ENCODE measurements at regions not wholly inside any gene's neighbourhood (a gene's known extent, or its start where the extent isn't known, plus 50 kb on each side); places are given as distances from the start of the nearest gene placed in this dataset.

GRCh38 chr1:4156241-4156973 is 256.3 kb upstream of the C1orf174 start:
- no peaks in the 10 kb centered on the region for H3F3A ChIP-seq (ENCODE audit: insufficient read depth)
- H3K9me2 ChIP-seq (replicated peaks; ENCODE audit: insufficient read depth, low read length) = no peaks in the 10 kb centered on the region
- H3K4me3 ChIP-seq (ENCODE audit: insufficient read depth, low read length, poor library complexity, severe bottlenecking) = no peak overlapping the region
- no peak overlapping the region for H3K27ac ChIP-seq (ENCODE audit: low read depth, low read length)
- H3K27me3 ChIP-seq (ENCODE audit: low read length) = no peaks in the 10 kb centered on the region
- TF ChIP-seq, protein P1, sequence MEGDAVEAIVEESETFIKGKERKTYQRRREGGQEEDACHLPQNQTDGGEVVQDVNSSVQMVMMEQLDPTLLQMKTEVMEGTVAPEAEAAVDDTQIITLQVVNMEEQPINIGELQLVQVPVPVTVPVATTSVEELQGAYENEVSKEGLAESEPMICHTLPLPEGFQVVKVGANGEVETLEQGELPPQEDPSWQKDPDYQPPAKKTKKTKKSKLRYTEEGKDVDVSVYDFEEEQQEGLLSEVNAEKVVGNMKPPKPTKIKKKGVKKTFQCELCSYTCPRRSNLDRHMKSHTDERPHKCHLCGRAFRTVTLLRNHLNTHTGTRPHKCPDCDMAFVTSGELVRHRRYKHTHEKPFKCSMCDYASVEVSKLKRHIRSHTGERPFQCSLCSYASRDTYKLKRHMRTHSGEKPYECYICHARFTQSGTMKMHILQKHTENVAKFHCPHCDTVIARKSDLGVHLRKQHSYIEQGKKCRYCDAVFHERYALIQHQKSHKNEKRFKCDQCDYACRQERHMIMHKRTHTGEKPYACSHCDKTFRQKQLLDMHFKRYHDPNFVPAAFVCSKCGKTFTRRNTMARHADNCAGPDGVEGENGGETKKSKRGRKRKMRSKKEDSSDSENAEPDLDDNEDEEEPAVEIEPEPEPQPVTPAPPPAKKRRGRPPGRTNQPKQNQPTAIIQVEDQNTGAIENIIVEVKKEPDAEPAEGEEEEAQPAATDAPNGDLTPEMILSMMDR (IDR thresholded peaks at IDR 0.05; ENCODE audit: insufficient read depth, low read length, poor library complexity, severe bottlenecking) = no peak
- TF ChIP-seq EZH2phosphoT487 (conservative IDR thresholded peaks at IDR 0.05; ENCODE audit: low read length) = no peak
- no peaks in the 10 kb centered on the region for H3K36me3 ChIP-seq (ENCODE audit: low read length)
- H4K20me1 ChIP-seq (ENCODE audit: low read depth, low read length) = no peaks in the 10 kb centered on the region
- H2AFZ ChIP-seq (ENCODE audit: low read depth, low read length, severe bottlenecking) = no peak overlapping the region
- H3K9me3 ChIP-seq (ENCODE audit: insufficient read depth, low read length) = no peaks in the 10 kb centered on the region
- H3K9ac ChIP-seq (ENCODE audit: low read length) = no peak overlapping the region
- H3K79me2 ChIP-seq (ENCODE audit: insufficient read depth, low read length) = no peaks in the 10 kb centered on the region
- H3K4me2 ChIP-seq (ENCODE audit: low read depth, low read length, poor library complexity, severe bottlenecking) = no peak overlapping the region

GRCh38 chr1:4160181-4160580 is 260.1 kb upstream of the C1orf174 start:
- Histone ChIP-seq H3K36me3 (ENCODE audit: low read length) (no peaks in the 10 kb centered on the region), H3K9ac (ENCODE audit: low read length) (no peak overlapping the region), H3K79me2 (ENCODE audit: insufficient read depth, low read length) (no peaks in the 10 kb centered on the region), H3K4me3 (ENCODE audit: insufficient read depth, low read length, poor library complexity, severe bottlenecking) (no peak overlapping the region), H4K20me1 (ENCODE audit: low read depth, low read length) (no peaks in the 10 kb centered on the region), H3K27me3 (ENCODE audit: low read length) (no peaks in the 10 kb centered on the region), H3F3A (ENCODE audit: insufficient read depth) (no peaks in the 10 kb centered on the region), H3K9me3 (ENCODE audit: insufficient read depth, low read length) (no peaks in the 10 kb centered on the region), H2AFZ (ENCODE audit: low read depth, low read length, severe bottlenecking) (no peak overlapping the region), H3K4me2 (ENCODE audit: low read depth, low read length, poor library complexity, severe bottlenecking) (no peak overlapping the region), H3K27ac (ENCODE audit: low read depth, low read length) (no peak overlapping the region), H3K9me2 (replicated peaks; ENCODE audit: insufficient read depth, low read length) (no peaks in the 10 kb centered on the region)
- TF ChIP-seq, protein P1 (IDR thresholded peaks at IDR 0.05; ENCODE audit: insufficient read depth, low read length, poor library complexity, severe bottlenecking) = no peak
- no peak for TF ChIP-seq EZH2phosphoT487 (conservative IDR thresholded peaks at IDR 0.05; ENCODE audit: low read length)

DNA sequence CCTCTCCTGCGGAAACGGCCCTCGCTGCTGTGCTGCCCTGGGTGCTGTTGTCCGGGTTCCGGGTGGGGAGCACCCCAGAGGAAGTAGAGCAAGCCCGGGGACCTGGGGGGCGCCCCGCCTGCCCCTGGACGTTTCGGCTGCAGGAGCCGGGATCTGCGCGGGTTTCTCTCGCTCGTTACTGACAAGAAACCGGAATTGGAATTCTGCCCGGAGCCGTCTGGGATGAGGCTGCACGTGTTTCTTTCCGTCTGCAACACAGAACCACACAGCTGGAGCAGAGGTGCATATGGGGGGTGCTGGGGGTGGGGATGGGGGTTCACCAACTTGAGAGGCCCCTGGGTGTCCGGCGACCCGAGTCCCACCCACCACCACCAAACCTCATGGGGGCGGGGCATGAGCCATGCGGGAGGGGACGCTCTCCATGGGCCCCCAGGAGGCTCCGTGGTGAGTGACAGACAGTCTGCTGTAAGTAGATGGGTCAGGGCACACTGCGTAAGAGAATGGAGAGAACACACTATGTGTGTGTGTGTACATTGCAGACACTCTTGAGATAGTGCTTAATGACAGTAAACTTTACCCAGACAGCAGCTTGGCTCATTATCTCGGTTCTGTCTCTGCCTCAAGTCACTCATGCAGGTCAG is 261.4 kb upstream of the C1orf174 start:
- H3F3A ChIP-seq (ENCODE audit: insufficient read depth) = no peaks in the 10 kb centered on the region
- no peaks in the 10 kb centered on the region for H3K27me3 ChIP-seq (ENCODE audit: low read length)
- H3K9me2 ChIP-seq (replicated peaks; ENCODE audit: insufficient read depth, low read length) = no peaks in the 10 kb centered on the region
- H3K9me3 ChIP-seq (ENCODE audit: insufficient read depth, low read length) = no peaks in the 10 kb centered on the region
- no peak overlapping the region for H3K4me3 ChIP-seq (ENCODE audit: insufficient read depth, low read length, poor library complexity, severe bottlenecking)
- no peaks in the 10 kb centered on the region for H3K79me2 ChIP-seq (ENCODE audit: insufficient read depth, low read length)
- no peak overlapping the region for H2AFZ ChIP-seq (ENCODE audit: low read depth, low read length, severe bottlenecking)
- no peak for TF ChIP-seq EZH2phosphoT487 (conservative IDR thresholded peaks at IDR 0.05; ENCODE audit: low read length)
- TF ChIP-seq, protein P1 (IDR thresholded peaks at IDR 0.05; ENCODE audit: insufficient read depth, low read length, poor library complexity, severe bottlenecking) = no peak
- H3K9ac ChIP-seq (ENCODE audit: low read length) = no peak overlapping the region
- no peaks in the 10 kb centered on the region for H3K36me3 ChIP-seq (ENCODE audit: low read length)
- H3K27ac ChIP-seq (ENCODE audit: low read depth, low read length) = no peak overlapping the region
- no peak overlapping the region for H3K4me2 ChIP-seq (ENCODE audit: low read depth, low read length, poor library complexity, severe bottlenecking)
- no peaks in the 10 kb centered on the region for H4K20me1 ChIP-seq (ENCODE audit: low read depth, low read length)
